ENCODE measurements at regions not wholly inside any gene's neighbourhood (a gene's known extent, or its start where the extent isn't known, plus 50 kb on each side); places are given as distances from the start of the nearest gene placed in this dataset.

- no peak for TF ChIP-seq ZNF8 (CRISPR knock-in tag; IDR thresholded peaks at IDR 0.05)
- TF ChIP-seq, protein P1, sequence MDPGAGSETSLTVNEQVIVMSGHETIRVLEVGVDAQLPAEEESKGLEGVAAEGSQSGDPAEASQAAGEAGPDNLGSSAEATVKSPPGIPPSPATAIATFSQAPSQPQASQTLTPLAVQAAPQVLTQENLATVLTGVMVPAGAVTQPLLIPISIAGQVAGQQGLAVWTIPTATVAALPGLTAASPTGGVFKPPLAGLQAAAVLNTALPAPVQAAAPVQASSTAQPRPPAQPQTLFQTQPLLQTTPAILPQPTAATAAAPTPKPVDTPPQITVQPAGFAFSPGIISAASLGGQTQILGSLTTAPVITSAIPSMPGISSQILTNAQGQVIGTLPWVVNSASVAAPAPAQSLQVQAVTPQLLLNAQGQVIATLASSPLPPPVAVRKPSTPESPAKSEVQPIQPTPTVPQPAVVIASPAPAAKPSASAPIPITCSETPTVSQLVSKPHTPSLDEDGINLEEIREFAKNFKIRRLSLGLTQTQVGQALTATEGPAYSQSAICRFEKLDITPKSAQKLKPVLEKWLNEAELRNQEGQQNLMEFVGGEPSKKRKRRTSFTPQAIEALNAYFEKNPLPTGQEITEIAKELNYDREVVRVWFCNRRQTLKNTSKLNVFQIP (CRISPR knock-in tag; IDR thresholded peaks at IDR 0.05; ENCODE audit: borderline replicate concordance, low read depth): no peak
Observed at GRCh38 chr22:46035380-46035741, 58.4 kb upstream of the WNT7B start.
